K562 (cell line): ENCODE measurements at regions not wholly inside any gene's neighbourhood (a gene's known extent, or its start where the extent isn't known, plus 50 kb on each side); places are given as distances from the start of the nearest gene placed in this dataset.

Source experiments
- ATAC-seq: fragments of 200-7000 bp; cut with Tn5 transposase; 3 replicates; pipeline ENCODE4 v1.9.1; 2020; ENCODE audit warnings: moderate library complexity
- BruUV-seq: library from RNA; stranded (reverse); fragments of 400-500 nt; replicated peaks from 2 replicates; lab custom pipeline; 2021; lab: Mats Ljungman, UMichigan
- CTCF ChIA-PET: fragments of 300-600 bp; formaldehyde crosslinking; extraction: SDS; loops from one replicate; lab custom pipeline; 2021; ENCODE audit warnings: low intra/inter-chr PET ratio; lab: Yijun Ruan, JAX
- POLR2A ChIA-PET: fragments of 300-600, 350-650 bp; sonication (Branson Sonifier 250); formaldehyde crosslinking; extraction: SDS; loops from one replicate; lab custom pipeline; 2021; ENCODE audit warnings: antibody characterized with exemption, inconsistent platforms; lab: Yijun Ruan, JAX
- DNase-seq, 4 experiments: peaks; one replicate each; pipeline versions ENCODE4 v3.0.0 to v3.0.0-alpha.2; 2011 to 2018; ENCODE audit warnings: low spot score in 3 of 4, mixed read lengths in 3 of 4; ENCODE audit errors: extremely low read depth in 1 of 4
- FAIRE-seq: peaks from 2 replicates; lab custom pipeline; 2011; peaks lifted over from hg19 to GRCh38; lab: Jason Lieb, UNC
- H2AFZ ChIP-seq: 2 replicates; pipeline ENCODE4 v1.6.0; 2011; ENCODE audit warnings: low read depth, low read length, control low read depth, inconsistent platforms
- H3K27ac ChIP-seq: fragments of 200-600 bp; 3 replicates; pipeline ENCODE4 v1.8.0; 2011; ENCODE audit warnings: low read depth, mild to moderate bottlenecking, control low read depth, inconsistent platforms, low read length, moderate library complexity, mixed read lengths; ENCODE audit errors: extremely low read depth
- H3K27me3 ChIP-seq, 2 experiments: fragments of 300-600 bp in 1 of 2; 2 replicates in 1 of 2; 3 replicates in 1 of 2; pipeline versions ENCODE4 v1.6.0 to v1.8.0; 2011; ENCODE audit warnings: inconsistent platforms in 2 of 2, low read length in 2 of 2, mild to moderate bottlenecking in 1 of 2, mixed read lengths in 1 of 2, moderate library complexity in 1 of 2; ENCODE audit not compliant: control insufficient read depth in 2 of 2, insufficient read depth in 2 of 2
- H3K36me3 ChIP-seq: fragments of 300-600 bp; 3 replicates; pipeline ENCODE4 v1.8.0; 2011; ENCODE audit warnings: mild to moderate bottlenecking, low read length, inconsistent platforms; ENCODE audit not compliant: control insufficient read depth, insufficient read depth
- H3K4me1 ChIP-seq, 2 experiments: fragments of 200-600 bp in 1 of 2; replicated peaks in 1 of 2; 2 replicates in 1 of 2; 3 replicates in 1 of 2; pipeline versions ENCODE4 v1.5.1 to v1.8.0; 2011; ENCODE audit warnings: inconsistent platforms in 2 of 2, low read length in 2 of 2, mild to moderate bottlenecking in 1 of 2, mixed read lengths in 1 of 2, moderate library complexity in 1 of 2; ENCODE audit not compliant: control insufficient read depth in 2 of 2, insufficient read depth in 2 of 2
- H3K4me2 ChIP-seq: 2 replicates; pipeline ENCODE4 v1.6.1; 2011; ENCODE audit warnings: low read length, control low read depth, inconsistent platforms, mixed read lengths; ENCODE audit not compliant: insufficient read depth
- H3K4me3 ChIP-seq: fragments of 200-600 bp; sonication (generic), shearing (Covaris generic); 2 replicates; pipeline ENCODE4 v1.5.1; 2016; ENCODE audit warnings: control low read depth, inconsistent platforms
- H3K79me2 ChIP-seq: fragments of 200-600 bp; 3 replicates; pipeline ENCODE4 v1.8.0; 2011; ENCODE audit warnings: low read length, inconsistent platforms; ENCODE audit not compliant: control insufficient read depth, insufficient read depth
- H3K9ac ChIP-seq, 2 experiments: 2 replicates each; pipeline versions ENCODE4 v1.6.0 to v1.6.1; 2011; ENCODE audit warnings: low read depth in 2 of 2, low read length in 2 of 2, control low read depth in 1 of 2, inconsistent platforms in 1 of 2, mild to moderate bottlenecking in 1 of 2, mixed read lengths in 1 of 2; ENCODE audit not compliant: insufficient read depth in 1 of 2
- H3K9me1 ChIP-seq: one replicate; pipeline ENCODE4 v1.6.0; 2011; ENCODE audit warnings: inconsistent platforms, mild to moderate bottlenecking, low read length, moderate library complexity; ENCODE audit not compliant: control insufficient read depth, insufficient read depth
- H3K9me3 ChIP-seq: replicated peaks from 2 replicates; pipeline ENCODE4 v1.5.1; 2011; ENCODE audit warnings: low read depth, low read length, inconsistent platforms; ENCODE audit not compliant: control insufficient read depth, insufficient read depth
- H4K20me1 ChIP-seq: replicated peaks from 2 replicates; pipeline ENCODE4 v1.6.1; 2011; ENCODE audit warnings: low read length, inconsistent platforms, mixed read lengths; ENCODE audit not compliant: control insufficient read depth, insufficient read depth
- ATF7 ChIP-seq: fragments of 450-650 bp; IDR thresholded peaks from 2 replicates; pipeline ENCODE4 v1.7.1; 2014; ENCODE audit warnings: mild to moderate bottlenecking, moderate library complexity
- BHLHE40 ChIP-seq: IDR thresholded peaks from 2 replicates; pipeline ENCODE4 v1.6.1; 2011; ENCODE audit warnings: low read length, improper control_type of control experiment
- BRF2 ChIP-seq: IDR thresholded peaks from 3 replicates; pipeline ENCODE4 v1.6.1; 2011; ENCODE audit warnings: borderline replicate concordance, mild to moderate bottlenecking; ENCODE audit not compliant: insufficient read length, insufficient read depth
- FOSL1 ChIP-seq: fragments of 200-800 bp; sonication (Bioruptor generic); conservative IDR thresholded peaks from 2 replicates; pipeline ENCODE4 v1.6.1; 2016; ENCODE audit warnings: missing genetic modification characterization, missing compliant biosample characterization
- JUND ChIP-seq, 2 experiments: IDR thresholded peaks; 2 replicates in 1 of 2; 3 replicates in 1 of 2; pipeline ENCODE4 v1.6.1; 2011; ENCODE audit warnings: borderline replicate concordance in 2 of 2, low read depth in 2 of 2, low read length in 2 of 2, improper control_type of control experiment in 1 of 2, missing biosample characterization in 1 of 2, missing genetic modification characterization in 1 of 2, missing genetic modification reagents in 1 of 2
- L3MBTL2 ChIP-seq: fragments of 450-650 bp; IDR thresholded peaks from 2 replicates; pipeline ENCODE4 v1.6.1; 2016; ENCODE audit warnings: mild to moderate bottlenecking, moderate library complexity
- POLR2AphosphoS2 ChIP-seq: IDR thresholded peaks from 2 replicates; pipeline ENCODE4 v1.6.1; 2012; ENCODE audit warnings: low read length, improper control_type of control experiment
- POLR2AphosphoS5 ChIP-seq: IDR thresholded peaks from 2 replicates; pipeline ENCODE4 v1.6.1; 2011; ENCODE audit warnings: mild to moderate bottlenecking, low read depth, low read length, moderate library complexity; ENCODE audit not compliant: control insufficient read depth, insufficient read depth
- REST ChIP-seq, 2 experiments: fragments of 450-650 bp; formaldehyde crosslinking in 1 of 2; IDR thresholded peaks; 2 replicates each; pipeline versions ENCODE4 v1.4.0 to v1.6.1; 2014 to 2020; ENCODE audit warnings: mild to moderate bottlenecking in 2 of 2, borderline replicate concordance in 1 of 2, low read depth in 1 of 2
- TAF9B ChIP-seq: fragments of 450-650 bp; IDR thresholded peaks from 2 replicates; pipeline ENCODE4 v1.6.1; 2018; ENCODE audit warnings: mild to moderate bottlenecking; ENCODE audit not compliant: partially characterized antibody
- ZNF124 ChIP-seq: sonication (generic); formaldehyde crosslinking; IDR thresholded peaks from 2 replicates; pipeline ENCODE4 v1.8.1; 2022; ENCODE audit warnings: missing genetic modification reagents
- ZNF384 ChIP-seq: IDR thresholded peaks from 2 replicates; pipeline ENCODE4 v1.6.1; 2012; ENCODE audit warnings: low read depth, low read length, improper control_type of control experiment
- WGBS: fragments of 100-300 bp; shearing (Covaris generic); methylation state at CpG from one replicate; pipeline ENCODE4 v1.1.6; 2016; ENCODE audit warnings: low coverage, mixed read lengths; ENCODE audit not compliant: insufficient coverage; ENCODE audit errors: missing lambda C conversion rate; 5-methylcytosine and 5-hydroxymethylcytosine counted together
- in situ Hi-C: fragments of 300-500 bp; cut with MboI; formaldehyde crosslinking; loops from 4 replicates; pipeline ENCODE4 v1.15.0; 2018; ENCODE audit warnings: inconsistent platforms, mixed read lengths
- intact Hi-C: fragments of 100-400 bp; cut with micrococcal nuclease; formaldehyde crosslinking; loops from 2 replicates; pipeline ENCODE4 v1.14.2; 2022

- 33% methylated on average over 2 of the region's 2 CpGs for WGBS
- no peak overlapping the region for H3K9ac ChIP-seq
- POLR2A ChIA-PET, result no interaction called here
- TF ChIP-seq BRF2 (no peak), TAF9B (peak; percentile 52), ATF7 (peak; percentile 69; the same call in 1 of the 2 replicates), POLR2AphosphoS2 (no peak), JUND (IDR thresholded peaks at IDR 0.05; ENCODE audit: borderline replicate concordance, low read depth, low read length) (peak; percentile 75), JUND (tag; IDR thresholded peaks at IDR 0.05; ENCODE audit: borderline replicate concordance, low read depth, low read length) (peak; percentile 72; the same call in 1 of the 3 replicates), BHLHE40 (peak; percentile 50; the same call in 1 of the 2 replicates), L3MBTL2 (0 out of 2 replicates have a peak, but pooled peaks have one; percentile 28), FOSL1 (tag) (peak; percentile 60), ZNF124 (no peak), ZNF384 (no peak), REST (IDR thresholded peaks at IDR 0.05; ENCODE audit: borderline replicate concordance) (peak; percentile 70), REST (CRISPR knock-in tag; IDR thresholded peaks at IDR 0.05; ENCODE audit: low read depth) (no peak), POLR2AphosphoS5 (no peak)
These were observed 181.2 kb upstream of the NRXN3 start for GRCh38 chr14:77988970-77989369.

More at GRCh38 chr14:77988970-77989369, 181.2 kb upstream of the NRXN3 start:
- DNase-seq (peak in 2 of 4 experiments; percentile 27 to 44), ATAC-seq (peak; percentile 81), FAIRE-seq (peak; percentile 23)
- intact Hi-C loops (no loop called here), in situ Hi-C loops (no loop called here)
- Histone ChIP-seq H3K4me2 (no peak overlapping the region), H3K4me3 (no peak overlapping the region), H2AFZ (peak overlapping the region; percentile 34; the same call in 1 of the 2 replicates), H3K4me1 (no peaks in the 10 kb centered on the region; a peak in 1 of 5 replicates), H3K9me3 (no peaks in the 10 kb centered on the region), H3K79me2 (no peaks in the 10 kb centered on the region), H3K27me3 (no peaks in the 10 kb centered on the region), H4K20me1 (no peaks in the 10 kb centered on the region), H3K9me1 (no peaks in the 10 kb centered on the region), H3K27ac (no peak overlapping the region), H3K36me3 (no peaks in the 10 kb centered on the region)
- CTCF ChIA-PET, result no interaction called here
- BruUV-seq, result no TSS peak
